VCaP (cell line): ENCODE measurements at regions not wholly inside any gene's neighbourhood (a gene's known extent, or its start where the extent isn't known, plus 50 kb on each side); places are given as distances from the start of the nearest gene placed in this dataset.

Experiments used
- H3K27ac ChIP-seq: fragments of 450-650 bp; 2 replicates; pipeline ENCODE4 v1.5.1; 2017
- CTCF ChIP-seq: fragments of 450-650 bp; conservative IDR thresholded peaks from 2 replicates; pipeline ENCODE4 v1.5.1; 2017; ENCODE audit warnings: mild to moderate bottlenecking, moderate library complexity

GRCh38 chr6:147784371-147784770 is 275.9 kb downstream of the SAMD5 start:
- no peak for TF ChIP-seq CTCF
- H3K27ac ChIP-seq: no peak overlapping the region

GRCh38 chr6:147787417-147787816 is 278.9 kb downstream of the SAMD5 start:
- peak; percentile 69 for TF ChIP-seq CTCF
- H3K27ac ChIP-seq: no peak overlapping the region

GRCh38 chr6:147789430-147789947 is 281.0 kb downstream of the SAMD5 start:
- TF ChIP-seq CTCF: no peak
- no peak overlapping the region for H3K27ac ChIP-seq

- no peak overlapping the region for H3K27ac ChIP-seq
- no peak for TF ChIP-seq CTCF
Observed at GRCh38 chr6:147793871-147794643, 285.6 kb downstream of the SAMD5 start.

- no peak overlapping the region for H3K27ac ChIP-seq
- TF ChIP-seq CTCF: no peak
Observed at GRCh38 chr6:147802459-147802858, 294.0 kb downstream of the SAMD5 start.

- TF ChIP-seq CTCF: no peak
Observed at GRCh38 chr6:147805155-147805554, 296.7 kb downstream of the SAMD5 start.

GRCh38 chr6:147806697-147807096 is 298.2 kb downstream of the SAMD5 start:
- no peak overlapping the region for H3K27ac ChIP-seq
- no peak for TF ChIP-seq CTCF

More at GRCh38 chr6:147805155-147805554, 296.7 kb downstream of the SAMD5 start:
- H3K27ac ChIP-seq: peak overlapping the region; percentile 7; the same call in 1 of the 2 replicates
